Skin of body (tissue), 1 donor: ENCODE measurements at regions not wholly inside any gene's neighbourhood (a gene's known extent, or its start where the extent isn't known, plus 50 kb on each side); places are given as distances from the start of the nearest gene placed in this dataset.
"Not testable (repeated sequence)": the region's sequence is repeated elsewhere in the genome, so short reads cannot be mapped to it uniquely, and the experiment has no call there.

Source experiments
- DNase-seq: peaks from one replicate; lab custom pipeline; 2025; lab: John Stamatoyannopoulos, UW

DNA sequence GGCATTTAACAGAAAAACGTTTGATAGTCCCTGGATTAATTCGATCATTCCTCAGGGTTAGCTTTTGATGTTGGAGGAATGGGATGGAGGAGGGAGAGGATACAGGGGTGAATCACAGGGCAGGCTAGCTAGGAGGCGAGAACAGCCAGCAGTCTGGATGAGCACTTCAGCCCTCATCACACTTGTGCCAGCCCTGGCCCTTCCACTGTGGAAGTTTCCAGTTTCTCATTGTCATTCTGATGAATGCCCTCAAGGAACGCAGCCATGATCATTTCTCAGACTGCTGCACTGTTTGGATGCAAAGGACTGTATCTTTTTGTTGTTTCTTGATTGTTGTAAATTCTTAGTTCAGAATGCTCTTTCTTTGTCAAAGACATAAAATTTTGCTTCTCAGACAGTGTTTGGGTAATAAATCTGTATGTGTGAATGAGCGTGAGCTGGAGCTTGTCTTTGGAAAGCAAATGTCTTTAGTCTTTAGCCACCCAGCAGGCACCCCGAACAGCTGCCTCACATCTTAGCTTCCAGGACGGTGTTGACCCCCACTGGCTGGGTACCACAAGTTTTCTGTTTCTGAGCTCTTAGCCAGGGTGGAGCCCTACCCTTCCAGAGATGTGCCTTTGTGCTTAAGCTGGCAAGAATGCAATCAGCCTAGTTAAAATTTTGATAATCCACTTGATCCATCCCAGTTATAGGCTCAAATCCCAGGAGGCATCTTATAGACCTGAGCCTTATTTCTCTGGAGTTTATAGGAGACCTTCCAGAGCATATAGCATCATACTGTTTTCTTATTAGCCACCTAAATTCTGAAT lies 121.1 kb downstream of the PDCD6IP start:
- no peak for DNase-seq

DNA sequence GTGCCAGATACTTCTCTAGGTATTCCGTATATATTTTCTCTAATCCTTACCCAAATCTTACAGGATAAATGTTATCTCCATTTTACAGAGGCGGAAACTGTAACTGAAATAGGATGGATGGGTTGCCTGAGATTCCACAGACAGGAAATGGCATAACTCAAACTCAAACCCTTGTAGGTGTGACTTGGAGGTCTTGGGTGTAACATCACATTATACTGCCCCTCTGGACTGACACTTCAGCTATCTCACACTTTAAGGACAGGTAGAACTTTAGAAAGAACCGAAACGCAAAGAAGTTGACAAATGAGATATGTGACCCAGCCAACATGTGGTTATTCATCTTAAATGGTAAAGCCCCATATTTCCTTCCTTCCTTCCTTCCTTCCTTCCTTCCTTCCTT lies 122.1 kb downstream of the PDCD6IP start:
- no peak for DNase-seq

DNA sequence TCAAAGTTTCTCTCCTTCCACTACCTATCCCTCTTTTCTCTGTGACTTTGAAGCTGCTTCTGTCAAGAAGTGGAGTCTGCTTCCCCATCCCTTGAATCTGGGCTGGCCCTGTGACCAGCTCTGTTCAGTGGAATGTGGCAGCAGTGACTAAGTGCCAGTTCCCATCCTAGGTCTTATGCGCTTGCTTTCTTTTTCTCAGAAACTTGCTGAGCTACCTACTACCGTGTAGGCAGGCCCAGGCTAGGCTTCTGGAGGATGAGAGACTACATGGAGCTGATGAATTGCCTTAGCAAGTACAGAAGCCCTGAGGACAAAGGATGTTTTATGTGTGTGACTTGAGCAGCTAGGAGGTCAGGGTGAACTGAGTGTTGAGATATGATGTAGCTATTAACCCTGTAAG lies 123.2 kb downstream of the PDCD6IP start:
- DNase-seq, result no peak

DNA sequence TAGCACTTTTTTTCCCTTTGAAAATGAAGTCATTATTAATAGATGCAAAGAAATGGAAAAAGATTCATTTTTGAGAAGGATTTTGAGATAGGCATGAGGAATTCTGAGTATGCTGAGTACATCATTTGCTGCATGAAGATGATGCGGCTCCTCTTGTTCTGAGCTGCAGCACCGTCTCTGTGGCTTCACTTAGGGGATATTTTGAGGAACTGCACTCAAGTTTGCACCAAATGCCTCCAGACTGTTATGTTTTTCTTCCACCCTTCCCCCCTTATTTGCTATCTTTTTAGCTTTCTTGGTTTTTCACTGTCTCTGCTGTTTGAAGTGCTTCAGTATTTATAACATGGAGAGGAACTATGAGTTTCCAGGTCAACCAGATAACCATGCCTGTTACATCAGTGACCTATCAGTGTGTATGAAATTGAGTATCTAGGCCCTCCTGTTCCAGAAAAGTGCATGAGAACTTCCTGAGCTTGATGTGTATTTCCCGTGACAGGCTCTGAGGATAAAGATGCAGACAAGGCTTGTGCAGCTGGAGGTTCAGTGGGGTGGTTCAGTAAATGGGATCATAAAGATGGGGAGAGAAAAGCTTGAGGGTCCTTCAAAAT lies 128.7 kb downstream of the PDCD6IP start:
- DNase-seq, result no peak

DNA sequence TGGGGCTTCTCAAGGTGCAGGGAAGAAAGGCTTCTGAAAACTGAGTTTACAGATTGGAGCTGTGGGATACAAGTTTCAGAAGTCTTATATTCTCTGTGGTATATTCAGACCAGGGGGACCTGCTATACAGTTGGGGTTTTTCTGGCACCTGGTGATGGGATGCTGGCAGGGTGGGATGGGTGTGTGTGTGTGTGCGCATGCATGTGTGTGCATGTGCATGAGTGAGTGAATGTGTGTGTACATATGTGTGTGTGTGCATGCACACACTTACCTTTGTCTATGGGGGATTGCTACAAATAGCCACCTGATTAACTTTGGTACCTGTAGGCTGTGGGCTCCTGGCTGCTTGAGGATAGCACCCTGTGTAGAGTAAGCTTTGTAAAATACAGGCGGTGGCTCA lies 131.4 kb downstream of the PDCD6IP start:
- no peak for DNase-seq

DNA sequence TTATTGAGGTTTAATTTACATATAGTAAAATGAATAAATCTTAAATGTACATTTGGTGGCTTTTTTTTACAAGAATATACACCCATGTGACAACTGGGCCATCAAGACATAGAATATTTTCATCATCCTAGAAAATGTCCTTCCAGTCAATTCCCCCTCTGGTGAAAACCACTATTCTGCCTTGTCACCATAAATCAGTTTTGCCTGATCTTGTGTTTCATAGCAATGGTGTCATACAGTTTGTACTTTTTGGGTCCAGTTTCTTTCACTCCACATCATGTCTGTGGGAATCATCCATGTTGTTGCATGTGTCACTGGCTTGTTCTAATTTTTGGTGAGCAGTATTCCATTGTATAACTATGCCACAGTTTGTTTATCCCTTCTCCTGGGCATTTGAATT lies 133.1 kb downstream of the PDCD6IP start:
- DNase-seq, result no peak

DNA sequence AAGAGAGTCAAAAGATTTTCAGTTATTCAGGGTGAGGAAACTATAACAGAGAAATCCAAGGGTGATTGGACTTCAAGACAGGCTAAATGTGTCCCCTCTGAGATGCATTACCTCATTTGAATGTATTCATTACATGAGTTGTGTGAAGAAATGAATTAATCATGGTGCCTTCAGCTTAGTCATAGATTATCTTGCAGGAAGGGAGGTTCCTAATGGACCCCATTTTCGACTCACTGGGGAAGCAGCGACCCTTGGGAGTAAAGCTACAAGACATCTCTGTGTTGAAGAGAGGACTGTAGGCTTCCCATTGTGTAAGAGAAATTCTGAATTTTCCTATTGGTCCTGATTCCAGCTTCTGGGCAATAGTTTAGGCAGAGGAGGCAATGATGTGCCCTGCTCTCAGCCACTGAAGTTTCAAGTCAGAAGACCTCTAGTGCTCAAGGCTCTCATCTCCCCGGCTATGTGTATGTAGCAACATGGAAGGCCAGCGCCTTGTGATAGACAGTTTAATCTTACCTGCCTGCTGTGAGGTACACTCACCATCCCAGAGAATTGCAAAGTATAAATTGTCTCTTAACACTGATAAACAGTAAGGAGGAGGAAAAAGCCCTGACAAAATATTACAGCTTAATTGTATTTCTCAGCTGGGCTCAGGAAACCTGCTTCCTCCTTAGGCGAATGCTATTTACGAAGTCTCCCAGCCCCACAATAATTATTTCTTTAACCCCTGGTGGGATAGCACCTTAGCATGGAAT lies 133.8 kb downstream of the PDCD6IP start:
- DNase-seq, result no peak

DNA sequence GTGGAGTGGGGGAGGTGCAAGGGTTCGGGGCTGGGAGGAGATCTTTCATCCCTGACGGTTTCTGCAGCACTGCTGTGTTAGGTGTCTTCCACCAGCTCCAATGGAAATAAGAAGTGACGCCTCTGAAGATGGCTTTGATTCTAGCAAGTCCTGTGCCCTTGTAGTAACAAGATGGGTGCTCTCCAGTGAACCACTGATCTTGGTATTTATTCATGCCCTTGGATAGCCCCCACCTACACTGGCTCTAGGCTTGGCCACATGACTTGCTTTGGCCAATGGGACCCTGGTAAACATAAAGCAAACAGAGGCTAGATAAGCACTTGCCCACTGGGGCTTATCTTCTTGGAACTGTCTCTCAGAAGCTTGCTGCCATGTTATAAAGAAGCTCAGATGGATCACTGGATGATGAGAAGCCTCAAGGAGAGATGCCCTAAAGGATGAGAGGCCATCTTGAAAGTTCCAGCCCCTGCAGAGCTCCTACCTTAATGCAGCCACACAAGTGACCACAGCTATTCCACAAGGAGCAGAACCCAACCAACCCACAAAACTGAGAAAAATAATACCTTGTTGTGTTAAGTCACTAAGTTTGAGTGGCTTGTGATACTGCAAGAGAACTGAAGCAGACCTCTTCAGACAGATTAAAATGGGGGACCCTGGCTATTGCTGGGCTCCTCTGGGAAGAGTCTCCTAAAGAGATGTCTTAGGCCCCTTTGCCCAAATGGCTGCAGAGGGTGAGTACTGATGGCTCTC lies 137.9 kb downstream of the PDCD6IP start:
- no peak for DNase-seq

DNA sequence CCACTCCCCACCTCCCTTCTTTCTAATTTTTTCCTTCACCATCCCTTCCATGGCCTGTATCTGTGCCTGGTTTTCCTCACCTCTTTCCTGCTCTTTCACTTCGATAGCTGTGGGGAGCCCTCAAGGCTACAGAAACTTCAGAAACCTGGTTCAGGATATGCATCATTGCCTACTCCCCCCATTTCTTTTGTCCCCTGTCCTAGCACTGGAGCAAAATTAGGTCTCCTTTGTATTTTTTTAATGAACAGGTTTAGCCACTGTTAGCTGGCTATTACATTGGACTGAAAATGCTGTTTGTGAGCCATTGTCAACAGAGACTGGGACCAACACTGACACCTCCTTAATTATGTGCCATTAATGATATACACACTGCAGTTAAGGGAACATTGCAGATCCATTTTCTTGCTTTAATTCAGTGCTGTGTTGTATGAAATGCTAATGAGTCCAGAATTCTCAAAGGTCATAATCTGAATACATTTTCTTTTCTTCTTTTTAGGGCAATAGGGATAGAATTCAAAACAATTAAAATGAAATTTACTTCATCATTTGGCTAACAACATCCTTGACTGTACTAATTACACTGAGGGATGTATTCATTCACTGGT lies 138.6 kb downstream of the PDCD6IP start:
- no peak for DNase-seq

DNA sequence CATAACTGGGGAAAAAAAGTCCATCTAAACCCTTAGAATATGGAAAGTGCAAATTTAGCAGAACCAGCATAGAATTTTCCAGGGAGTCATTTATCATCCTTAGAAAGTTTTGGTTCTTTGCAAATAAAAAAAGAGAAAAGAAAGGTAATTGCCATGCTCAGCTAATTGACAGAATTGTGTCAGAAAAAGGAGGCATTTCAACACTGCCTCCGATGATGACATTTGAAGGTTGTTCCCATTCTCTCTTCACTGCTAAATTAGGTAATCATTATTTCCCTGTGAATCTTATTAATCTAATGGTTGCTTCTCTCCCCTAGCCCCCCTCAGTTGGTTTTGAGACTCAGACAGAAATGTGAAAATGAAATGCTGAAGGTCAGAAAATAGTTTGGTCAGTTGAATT lies 139.2 kb downstream of the PDCD6IP start:
- DNase-seq, result no peak

DNA sequence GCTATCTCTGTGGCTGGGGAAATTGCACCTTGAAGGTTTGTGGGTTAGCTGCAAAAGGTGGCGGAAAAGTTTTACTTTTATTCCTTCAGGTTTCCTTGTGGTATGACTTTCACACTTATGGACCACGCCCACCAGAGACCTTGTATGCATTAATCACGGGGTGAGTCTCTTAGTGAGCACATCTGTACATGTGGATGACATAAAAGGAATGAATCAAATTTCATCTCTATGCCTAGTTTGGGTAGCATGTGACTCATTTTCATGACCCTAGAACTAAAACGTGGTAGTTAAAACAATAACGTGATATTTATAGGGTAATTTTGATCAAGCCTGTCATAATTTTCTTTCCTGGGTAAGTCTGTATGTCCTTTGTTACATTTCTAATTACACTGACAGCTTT lies 141.7 kb downstream of the PDCD6IP start:
- no peak for DNase-seq

DNA sequence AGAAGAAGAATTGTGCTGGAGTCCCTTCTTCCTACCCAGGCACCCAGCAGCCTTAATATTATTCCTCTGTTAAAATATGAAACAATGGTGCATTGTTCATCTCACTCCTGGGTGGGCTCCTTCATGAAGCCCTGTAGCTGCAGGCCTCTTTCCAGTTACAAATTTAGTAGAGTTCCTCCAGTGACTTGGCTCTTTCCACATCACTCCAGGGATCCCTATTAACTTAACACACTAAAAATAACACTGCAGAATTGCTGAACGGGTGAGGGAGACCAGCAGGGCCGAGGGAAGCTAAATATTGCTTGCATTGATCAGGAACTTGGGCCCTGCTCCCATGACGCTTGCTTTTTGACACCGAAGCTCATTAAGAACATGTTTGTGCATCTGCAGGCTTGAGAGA lies 142.3 kb downstream of the PDCD6IP start:
- no peak for DNase-seq

DNA sequence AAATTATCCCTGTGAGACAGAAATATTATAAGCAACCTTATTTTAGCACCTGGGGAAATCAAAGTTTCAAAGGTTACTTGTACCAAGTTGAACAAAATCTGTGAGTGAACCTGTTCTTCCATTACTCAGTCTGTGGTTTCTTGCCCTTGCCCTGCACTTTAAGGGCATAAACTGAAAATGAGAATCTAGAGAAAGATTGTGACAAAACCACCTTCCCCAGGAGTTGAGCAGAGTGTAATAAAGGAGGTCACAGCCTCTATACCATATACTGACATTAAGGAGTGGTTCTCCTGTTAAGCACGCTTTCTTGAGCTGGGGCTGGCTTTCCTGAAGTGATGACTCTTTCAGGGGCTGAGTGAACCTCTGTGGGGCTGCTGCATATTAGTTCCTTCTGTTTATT lies 143.4 kb downstream of the PDCD6IP start:
- no peak for DNase-seq

DNA sequence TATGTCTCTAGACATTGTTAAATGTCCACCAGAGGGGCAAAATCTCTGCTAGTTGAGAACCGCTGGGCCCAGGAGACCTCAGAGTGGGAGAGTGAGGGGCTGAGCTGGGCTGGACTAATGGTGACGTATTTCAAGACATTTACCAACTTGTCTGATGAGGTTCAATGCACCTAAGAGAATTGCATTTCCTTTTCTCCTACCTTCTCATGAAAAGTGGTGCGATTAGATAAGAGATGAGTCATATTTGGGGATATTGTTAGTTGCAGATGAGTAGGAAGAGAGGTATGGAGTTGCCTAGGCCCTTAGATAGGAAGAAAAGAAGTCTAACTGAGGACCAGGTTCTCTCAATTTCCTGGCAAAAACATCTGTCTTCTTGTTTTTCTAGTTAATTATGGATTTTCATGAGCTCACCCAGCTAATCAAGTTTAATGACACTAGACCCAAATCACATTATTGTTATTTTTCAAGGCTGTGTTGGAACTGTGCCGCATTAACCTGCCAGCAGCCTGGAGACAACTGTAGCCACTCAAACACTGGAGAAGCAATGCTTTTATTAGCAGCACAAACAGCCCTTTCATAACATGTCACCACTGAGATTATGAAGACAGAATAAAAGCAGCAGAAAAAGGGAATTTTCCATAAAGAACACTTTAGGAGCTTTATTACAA lies 144.2 kb downstream of the PDCD6IP start:
- no peak for DNase-seq

DNA sequence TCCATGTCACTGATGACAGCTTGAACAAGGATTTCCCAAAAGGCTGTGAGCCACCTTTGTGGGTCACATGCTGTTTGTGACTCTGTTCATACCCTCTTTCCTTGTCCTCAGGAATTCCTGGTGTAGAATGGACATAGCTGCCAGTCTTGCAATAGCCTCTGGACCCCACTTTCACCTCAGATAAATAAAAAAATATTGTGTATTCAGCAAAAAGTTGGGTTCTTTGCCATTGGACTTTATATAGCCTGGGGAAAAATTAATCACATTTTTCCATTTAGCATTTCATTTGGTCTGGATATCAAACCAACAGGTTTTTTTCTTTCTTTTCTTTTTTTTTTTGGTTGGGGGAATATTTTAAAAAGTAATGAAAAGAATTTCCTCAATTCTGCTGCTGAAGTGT lies 144.8 kb downstream of the PDCD6IP start:
- no peak for DNase-seq

DNA sequence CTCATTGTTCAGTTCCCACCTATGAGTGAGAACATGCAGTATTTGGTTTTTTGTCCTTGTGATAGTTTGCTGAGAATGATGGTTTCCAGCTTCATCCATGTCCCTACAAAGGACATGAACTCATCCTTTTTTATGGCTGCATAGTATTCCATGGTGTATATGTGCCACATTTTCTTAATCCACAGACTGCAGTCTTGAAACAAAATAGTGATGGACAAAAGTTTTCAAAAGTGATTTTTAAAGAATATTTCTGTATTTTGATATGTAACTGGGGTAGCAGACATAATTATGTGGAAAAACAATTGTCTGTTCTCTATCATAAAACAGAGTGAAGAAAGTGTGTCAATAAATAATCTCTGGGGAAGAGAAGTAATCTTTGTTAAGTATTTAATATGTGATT lies 148.2 kb downstream of the PDCD6IP start:
- DNase-seq, result not testable (repeated sequence)

DNA sequence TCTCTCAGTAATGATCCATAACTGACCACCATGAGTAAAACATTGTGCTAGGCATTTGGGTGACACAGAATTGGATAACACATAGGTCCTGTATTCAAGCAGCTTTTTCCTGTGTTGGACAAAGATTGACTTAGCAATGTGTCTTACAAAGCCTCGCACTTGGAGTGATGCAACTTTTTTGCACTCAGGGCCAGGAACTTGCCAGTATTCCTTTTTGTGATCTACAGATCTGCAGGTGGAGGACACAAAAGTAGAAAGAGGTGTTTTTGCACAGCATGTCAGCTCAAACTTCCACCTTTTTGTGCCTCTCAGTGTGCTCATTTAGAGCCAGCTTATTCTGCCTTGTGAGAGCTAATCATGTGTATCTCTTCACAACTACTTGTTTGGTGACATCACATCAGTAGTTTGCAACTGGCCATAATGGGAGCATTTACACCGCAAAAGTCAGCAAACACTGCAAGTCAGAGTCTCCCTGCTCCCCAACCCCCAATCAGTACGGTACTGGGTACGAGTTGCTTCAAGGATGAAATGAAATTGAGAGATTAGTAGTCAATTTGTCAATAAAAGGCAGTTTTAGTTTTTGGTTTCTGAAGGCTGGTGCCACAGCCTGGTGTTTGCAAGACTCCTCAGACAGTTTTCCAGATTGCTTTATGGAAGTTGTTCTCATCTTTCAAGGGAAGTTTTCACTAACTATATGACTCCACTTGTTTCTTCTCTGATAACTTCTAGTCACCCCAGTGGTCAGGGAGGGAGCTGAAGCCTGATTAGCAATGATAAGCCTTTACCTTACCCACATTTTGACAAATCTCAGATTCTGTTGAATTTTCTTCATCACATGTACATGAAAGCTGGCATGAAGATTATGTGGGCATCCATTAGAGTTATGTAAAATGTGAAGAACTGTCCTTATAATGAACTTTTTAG lies 149.1 kb downstream of the PDCD6IP start:
- no peak for DNase-seq

DNA sequence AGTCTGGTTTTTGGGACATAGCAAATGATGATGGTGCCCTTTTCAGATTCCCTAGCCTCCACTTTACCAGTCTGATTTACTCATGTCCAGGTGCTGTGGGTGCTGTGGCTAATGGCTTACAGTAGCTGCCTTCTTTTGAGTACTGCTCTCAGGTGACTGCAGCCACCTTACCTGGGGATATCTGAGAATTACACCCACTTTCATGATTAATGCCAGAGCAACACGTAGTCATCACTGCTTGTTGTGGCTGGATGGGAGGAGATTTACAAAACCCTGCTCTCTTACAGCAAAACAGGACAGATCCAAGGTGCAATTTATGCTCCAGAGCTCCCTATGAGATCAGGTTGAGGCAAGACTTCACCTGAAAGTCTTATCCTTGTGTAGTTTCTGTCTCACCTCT lies 150.6 kb downstream of the PDCD6IP start:
- DNase-seq, result no peak

DNA sequence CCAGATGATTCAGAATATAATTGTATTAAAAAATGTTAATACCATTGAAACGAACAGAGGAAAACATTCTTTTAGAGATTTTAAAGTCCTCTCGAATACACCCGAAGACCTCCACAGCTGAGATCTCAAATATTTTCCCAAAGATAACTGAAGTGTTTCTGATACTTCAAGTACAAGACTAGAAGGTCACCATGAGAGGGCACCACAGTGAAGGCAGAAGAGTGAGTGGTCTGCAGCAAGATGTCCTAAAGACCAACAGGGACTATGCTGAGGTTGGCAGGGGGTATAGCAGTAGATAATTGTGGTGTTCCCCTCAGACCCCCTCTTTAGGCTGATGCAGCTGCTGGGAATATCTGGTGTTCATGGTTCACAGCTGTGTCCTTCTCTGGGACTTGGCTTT lies 156.5 kb downstream of the PDCD6IP start:
- DNase-seq, result no peak

DNA sequence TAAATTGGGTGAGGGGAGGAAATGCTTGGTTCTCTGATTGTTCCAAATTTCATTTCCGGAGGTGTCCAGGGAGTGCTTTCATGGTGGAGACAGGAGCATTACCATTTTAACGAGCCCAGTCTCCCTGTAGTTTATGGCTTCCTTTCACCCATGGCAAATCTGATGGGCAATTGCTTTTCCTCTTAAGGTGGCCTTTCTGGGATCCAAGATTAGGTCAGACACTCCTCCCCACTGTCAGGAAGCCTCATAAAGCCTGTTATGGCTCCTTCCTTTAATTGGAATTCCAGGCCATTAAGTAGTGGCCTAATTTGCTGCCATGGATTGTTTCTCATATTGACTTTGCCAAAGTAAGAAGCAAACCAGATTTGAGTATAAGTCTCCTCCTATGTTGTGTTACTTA lies 157.8 kb downstream of the PDCD6IP start:
- DNase-seq, result no peak
